SK-N-SH (cell line): ENCODE measurements at regions not wholly inside any gene's neighbourhood (a gene's known extent, or its start where the extent isn't known, plus 50 kb on each side); places are given as distances from the start of the nearest gene placed in this dataset.

Experiments
- CHD2 ChIP-seq: fragments of 150-350 bp; IDR thresholded peaks from 2 replicates; pipeline ENCODE4 v1.6.1; 2018; ENCODE audit warnings: low read length; ENCODE audit not compliant: partially characterized antibody
- CTCF ChIP-seq: fragments of 200-600 bp; sonication (generic); IDR thresholded peaks from 2 replicates; pipeline ENCODE4 v1.6.1; 2017; ENCODE audit warnings: antibody characterized with exemption, mild to moderate bottlenecking, moderate library complexity
- EP300 ChIP-seq, 2 experiments: IDR thresholded peaks; 2 replicates each; pipeline versions ENCODE4 v1.4.0 to v1.6.1; 2012; ENCODE audit warnings: borderline replicate concordance in 1 of 2, low read depth in 1 of 2, low read length in 1 of 2
- IRF3 ChIP-seq: fragments of 150-350 bp; IDR thresholded peaks from 2 replicates; pipeline ENCODE4 v1.6.1; 2016; ENCODE audit warnings: mild to moderate bottlenecking, low read depth, low read length
- JUND ChIP-seq: IDR thresholded peaks from 2 replicates; pipeline ENCODE4 v1.4.0; 2012
- MXI1 ChIP-seq: IDR thresholded peaks from 2 replicates; pipeline ENCODE4 v1.6.1; 2012; ENCODE audit warnings: mild to moderate bottlenecking, low read depth, low read length, improper control_type of control experiment
- POLR2AphosphoS5 ChIP-seq: IDR thresholded peaks from 2 replicates; pipeline ENCODE4 v1.6.1; 2012; ENCODE audit warnings: low read depth, low read length
- RAD21 ChIP-seq: IDR thresholded peaks from 2 replicates; pipeline ENCODE4 v1.6.1; 2012; ENCODE audit warnings: mild to moderate bottlenecking, low read length
- SIN3A ChIP-seq: IDR thresholded peaks from 2 replicates; pipeline ENCODE4 v1.6.1; 2012; ENCODE audit warnings: low read depth, mild to moderate bottlenecking, low read length, moderate library complexity, borderline replicate concordance
- USF2 ChIP-seq: fragments of 150-350 bp; IDR thresholded peaks from 2 replicates; pipeline ENCODE4 v1.6.1; 2017; ENCODE audit warnings: antibody characterized with exemption, low read length, low read depth, borderline replicate concordance

GRCh38 chr5:102554082-102554481 is 55.3 kb upstream of the SLCO6A1 start:
- TF ChIP-seq IRF3 = no peak
- no peak for TF ChIP-seq POLR2AphosphoS5
- TF ChIP-seq SIN3A = no peak
- TF ChIP-seq RAD21 = no peak
- TF ChIP-seq EP300 (IDR thresholded peaks at IDR 0.05; ENCODE audit: borderline replicate concordance in 1 of 2, low read depth in 1 of 2, low read length in 1 of 2) = no peak
- TF ChIP-seq CTCF = no peak
- no peak for TF ChIP-seq MXI1
- no peak for TF ChIP-seq JUND
- TF ChIP-seq CHD2 = no peak
- no peak for TF ChIP-seq USF2
